NT2/D1 (cell line): ENCODE measurements at regions not wholly inside any gene's neighbourhood (a gene's known extent, or its start where the extent isn't known, plus 50 kb on each side); places are given as distances from the start of the nearest gene placed in this dataset.

Experiments
- SUZ12 ChIP-seq: IDR thresholded peaks from 2 replicates; pipeline ENCODE4 v1.6.1; 2011; ENCODE audit not compliant: insufficient read length, insufficient read depth; ENCODE audit errors: extremely low read depth
- YY1 ChIP-seq: IDR thresholded peaks from 2 replicates; pipeline ENCODE4 v1.6.1; 2011; ENCODE audit not compliant: insufficient read length, insufficient read depth
- ZNF274 ChIP-seq: IDR thresholded peaks from 2 replicates; pipeline ENCODE4 v1.6.1; 2011; ENCODE audit warnings: mild to moderate bottlenecking, low read depth, low read length

- no peak for TF ChIP-seq YY1
- no peak for TF ChIP-seq ZNF274
- no peak for TF ChIP-seq SUZ12
Observed at GRCh38 chr4:108416831-108417230, 203.5 kb upstream of the RPL34 start.
